ENCODE measurements at regions not wholly inside any gene's neighbourhood (a gene's known extent, or its start where the extent isn't known, plus 50 kb on each side); places are given as distances from the start of the nearest gene placed in this dataset.
"Not testable (repeated sequence)": the region's sequence is repeated elsewhere in the genome, so short reads cannot be mapped to it uniquely, and the experiment has no call there.

GRCh38 chr13:39931505-39931904 is 276.0 kb downstream of the COG6 start:
- TF ChIP-seq CTCF (IDR thresholded peaks at IDR 0.05; ENCODE audit: unreplicated experiment): no peak
- Mint-ChIP-seq H3K27ac (ENCODE audit: unreplicated experiment) (no peak overlapping the region), H3K9me3 (ENCODE audit: low read depth, unreplicated experiment) (no peaks in the 10 kb centered on the region), H3K27me3 (ENCODE audit: unreplicated experiment) (no peaks in the 10 kb centered on the region), H3K4me1 (ENCODE audit: low read depth, unreplicated experiment) (no peaks in the 10 kb centered on the region), H3K36me3 (ENCODE audit: insufficient read depth, unreplicated experiment) (no peaks in the 10 kb centered on the region), H3K4me3 (ENCODE audit: low read depth, unreplicated experiment) (no peak overlapping the region)
- CTCF ChIA-PET: no interaction called here
- no peak for DNase-seq
- BruUV-seq (replicated peaks): no TSS peak
- intact Hi-C loops (cut with micrococcal nuclease; ENCODE audit: unreplicated experiment): no loop called here

- BruUV-seq (replicated peaks); H3K9me3 Mint-ChIP-seq (ENCODE audit: low read depth, unreplicated experiment); H3K27me3 Mint-ChIP-seq (ENCODE audit: unreplicated experiment); H3K4me3 Mint-ChIP-seq (ENCODE audit: low read depth, unreplicated experiment); H3K36me3 Mint-ChIP-seq (ENCODE audit: insufficient read depth, unreplicated experiment); H3K27ac Mint-ChIP-seq (ENCODE audit: unreplicated experiment); H3K4me1 Mint-ChIP-seq (ENCODE audit: low read depth, unreplicated experiment); CTCF ChIA-PET; DNase-seq; intact Hi-C loops (cut with micrococcal nuclease; ENCODE audit: unreplicated experiment): not testable (repeated sequence)
These were observed 277.1 kb downstream of the COG6 start for GRCh38 chr13:39932514-39932913.

- H3K27ac Mint-ChIP-seq (ENCODE audit: unreplicated experiment): no peak overlapping the region
- intact Hi-C loops (cut with micrococcal nuclease; ENCODE audit: unreplicated experiment): no loop called here
- no peaks in the 10 kb centered on the region for H3K9me3 Mint-ChIP-seq (ENCODE audit: low read depth, unreplicated experiment)
- H3K4me3 Mint-ChIP-seq (ENCODE audit: low read depth, unreplicated experiment): no peak overlapping the region
- no peaks in the 10 kb centered on the region for H3K27me3 Mint-ChIP-seq (ENCODE audit: unreplicated experiment)
- no peak for TF ChIP-seq CTCF (IDR thresholded peaks at IDR 0.05; ENCODE audit: unreplicated experiment)
- H3K36me3 Mint-ChIP-seq (ENCODE audit: insufficient read depth, unreplicated experiment): no peaks in the 10 kb centered on the region
- CTCF ChIA-PET: no interaction called here
- DNase-seq: no peak
- BruUV-seq (replicated peaks): no TSS peak
- H3K4me1 Mint-ChIP-seq (ENCODE audit: low read depth, unreplicated experiment): no peaks in the 10 kb centered on the region
These were observed 279.7 kb downstream of the COG6 start for GRCh38 chr13:39935155-39935554.

GRCh38 chr13:39938596-39938995 is 283.1 kb downstream of the COG6 start:
- CTCF ChIA-PET: no interaction called here
- H3K27ac Mint-ChIP-seq (ENCODE audit: unreplicated experiment): no peak overlapping the region
- no peak overlapping the region for H3K4me3 Mint-ChIP-seq (ENCODE audit: low read depth, unreplicated experiment)
- no peaks in the 10 kb centered on the region for H3K36me3 Mint-ChIP-seq (ENCODE audit: insufficient read depth, unreplicated experiment)
- no peaks in the 10 kb centered on the region for H3K9me3 Mint-ChIP-seq (ENCODE audit: low read depth, unreplicated experiment)
- DNase-seq: no peak
- H3K27me3 Mint-ChIP-seq (ENCODE audit: unreplicated experiment): no peaks in the 10 kb centered on the region
- no TSS peak for BruUV-seq (replicated peaks)
- intact Hi-C loops (cut with micrococcal nuclease; ENCODE audit: unreplicated experiment): no loop called here
- H3K4me1 Mint-ChIP-seq (ENCODE audit: low read depth, unreplicated experiment): peaks cover 7% of the 10 kb centered on the region
- no peak for TF ChIP-seq CTCF (IDR thresholded peaks at IDR 0.05; ENCODE audit: unreplicated experiment)

- Mint-ChIP-seq H3K4me1 (ENCODE audit: low read depth, unreplicated experiment) (peaks cover 7% of the 10 kb centered on the region), H3K27me3 (ENCODE audit: unreplicated experiment) (no peaks in the 10 kb centered on the region), H3K36me3 (ENCODE audit: insufficient read depth, unreplicated experiment) (no peaks in the 10 kb centered on the region), H3K4me3 (ENCODE audit: low read depth, unreplicated experiment) (no peak overlapping the region), H3K27ac (ENCODE audit: unreplicated experiment) (no peak overlapping the region), H3K9me3 (ENCODE audit: low read depth, unreplicated experiment) (no peaks in the 10 kb centered on the region)
- intact Hi-C loops (cut with micrococcal nuclease; ENCODE audit: unreplicated experiment): loop anchor here (5.0 to 10.0 kb wide), 2 partner anchors 159 to 394 kb away; no protein-coding TSS in a partner anchor
- DNase-seq: no peak
- BruUV-seq (replicated peaks): no TSS peak
- TF ChIP-seq CTCF (IDR thresholded peaks at IDR 0.05; ENCODE audit: unreplicated experiment): no peak
- CTCF ChIA-PET: no interaction called here
These were observed 285.8 kb downstream of the COG6 start for GRCh38 chr13:39941236-39941635.

Measured in Calu3 (cell line).